OCI-LY1 (cell line): ENCODE measurements at regions not wholly inside any gene's neighbourhood (a gene's known extent, or its start where the extent isn't known, plus 50 kb on each side); places are given as distances from the start of the nearest gene placed in this dataset.

ENCODE experiments used
- CTCF ChIP-seq: fragments of 200-600 bp; sonication (generic), shearing (Covaris generic); IDR thresholded peaks from 2 replicates; pipeline ENCODE4 v1.5.1; 2017; ENCODE audit warnings: mild to moderate bottlenecking, antibody characterized with exemption, low read length, moderate library complexity, mixed read lengths
- EZH2 ChIP-seq: fragments of 200-600 bp; sonication (generic), shearing (Covaris generic); IDR thresholded peaks from 2 replicates; pipeline ENCODE4 v1.8.0; 2017; ENCODE audit warnings: borderline replicate concordance, mixed run types, mild to moderate bottlenecking, antibody characterized with exemption, low read length, moderate library complexity, mixed read lengths

- TF ChIP-seq CTCF (no peak), EZH2 (no peak)
Measured at GRCh38 chr9:80994892-80995291, 694.5 kb downstream of the TLE1 start.
